ENCODE measurements at regions not wholly inside any gene's neighbourhood (a gene's known extent, or its start where the extent isn't known, plus 50 kb on each side); places are given as distances from the start of the nearest gene placed in this dataset.
"Not testable (repeated sequence)": the region's sequence is repeated elsewhere in the genome, so short reads cannot be mapped to it uniquely, and the experiment has no call there.

DNA sequence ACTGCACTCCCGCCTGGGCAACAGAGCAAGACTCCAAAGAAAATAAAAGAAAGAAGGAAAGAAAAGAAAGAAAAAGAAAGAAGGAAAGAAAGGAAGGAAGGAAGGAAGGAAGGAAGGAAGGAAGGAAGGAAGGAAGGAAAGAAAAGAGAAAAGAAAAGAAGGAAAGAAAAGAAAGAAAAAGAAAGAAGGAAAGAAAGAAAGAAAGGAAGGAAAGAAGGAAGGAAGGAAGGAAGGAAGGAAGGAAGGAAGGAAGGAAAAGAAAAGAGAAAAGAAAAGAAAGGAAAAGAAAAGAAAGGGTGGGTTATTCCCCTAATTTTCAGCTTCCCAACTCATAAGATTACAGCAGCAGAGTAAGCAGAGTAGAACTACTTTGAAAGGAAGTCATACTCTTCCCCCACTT is 64.4 kb downstream of the TMEM200C start:
- DNase-seq (ENCODE audit: low read depth) = not testable (repeated sequence)

GRCh38 chr18:5828913-5829312 is 66.4 kb downstream of the TMEM200C start:
- DNase-seq (ENCODE audit: low read depth) = no peak

GRCh38 chr18:5825663-5826062 is 69.7 kb downstream of the TMEM200C start:
- DNase-seq (ENCODE audit: low read depth) = no peak

DNA sequence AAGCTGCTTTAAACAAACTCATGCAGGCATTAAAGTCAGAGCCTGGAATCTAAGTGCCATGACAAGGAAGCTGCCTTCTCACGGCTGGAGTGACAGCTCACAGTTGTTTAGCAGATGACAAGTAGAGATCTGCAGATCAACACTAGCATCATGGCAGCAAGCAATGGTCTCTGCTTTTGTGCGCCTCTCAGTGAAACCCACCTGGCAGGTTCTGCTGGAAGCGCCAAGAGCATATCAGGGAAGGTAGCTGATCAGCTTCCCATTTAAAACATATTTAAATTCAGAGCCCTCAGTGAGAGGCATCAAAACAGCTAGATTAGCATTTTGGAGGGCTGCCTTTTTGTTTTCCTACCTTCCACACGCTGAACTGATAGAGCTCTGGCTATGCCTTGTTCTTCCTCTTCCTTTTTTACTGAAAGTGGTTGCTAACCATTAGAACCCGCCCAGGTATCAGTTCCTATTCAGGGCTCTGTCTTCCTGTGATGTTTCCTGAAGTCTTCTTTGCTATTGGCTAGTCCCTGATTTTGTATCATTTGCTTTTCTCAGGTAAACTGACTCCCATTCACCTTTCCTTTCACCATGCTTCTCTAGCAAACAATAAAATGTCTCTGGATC is 70.8 kb downstream of the TMEM200C start:
- DNase-seq (ENCODE audit: low read depth) = no peak

DNA sequence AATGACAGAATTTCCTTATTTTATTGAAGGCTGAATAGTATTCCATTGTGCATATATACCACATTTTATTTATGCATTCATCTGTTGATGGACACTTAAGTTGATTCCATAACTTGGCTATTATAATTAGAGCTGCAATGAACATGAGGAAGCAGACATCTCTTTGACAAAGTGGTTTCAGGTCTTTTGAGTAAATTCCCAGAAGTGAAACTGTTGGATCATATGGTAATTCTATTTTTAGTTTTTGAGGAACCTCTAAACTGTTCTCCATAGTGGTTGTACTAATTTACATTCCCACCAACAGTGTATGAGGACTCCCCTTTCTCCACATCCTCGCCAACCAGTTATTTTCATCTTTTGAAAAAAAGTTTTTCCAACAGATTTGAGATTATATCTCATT is 77.5 kb downstream of the TMEM200C start:
- DNase-seq (ENCODE audit: low read depth) = no peak

DNA sequence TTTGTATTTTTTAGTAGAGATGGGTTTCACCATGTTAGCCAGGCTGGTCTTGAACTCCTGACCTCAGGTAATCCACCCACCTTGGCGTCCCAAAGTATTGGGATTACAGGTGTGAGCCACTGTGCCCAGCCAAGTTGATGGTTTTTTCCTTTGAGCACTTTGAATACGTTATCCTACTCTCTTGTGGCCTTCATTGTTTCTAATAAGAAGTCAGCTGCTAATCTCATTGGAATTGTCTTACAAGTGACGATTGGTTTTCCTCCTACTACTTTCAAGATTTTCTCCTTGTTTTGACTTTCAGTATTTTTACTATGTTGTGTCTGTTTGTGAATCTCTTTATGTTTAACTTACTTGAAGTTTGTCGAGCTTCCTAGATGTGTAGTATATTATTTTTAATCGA is 88.5 kb downstream of the TMEM200C start:
- no peak for DNase-seq (ENCODE audit: low read depth)

GRCh38 chr18:5787936-5788335 is 107.4 kb downstream of the TMEM200C start:
- no peak for DNase-seq (ENCODE audit: low read depth)

- no peak for DNase-seq (ENCODE audit: low read depth)
Measured at GRCh38 chr18:5779922-5780321, 115.4 kb downstream of the TMEM200C start.

DNA sequence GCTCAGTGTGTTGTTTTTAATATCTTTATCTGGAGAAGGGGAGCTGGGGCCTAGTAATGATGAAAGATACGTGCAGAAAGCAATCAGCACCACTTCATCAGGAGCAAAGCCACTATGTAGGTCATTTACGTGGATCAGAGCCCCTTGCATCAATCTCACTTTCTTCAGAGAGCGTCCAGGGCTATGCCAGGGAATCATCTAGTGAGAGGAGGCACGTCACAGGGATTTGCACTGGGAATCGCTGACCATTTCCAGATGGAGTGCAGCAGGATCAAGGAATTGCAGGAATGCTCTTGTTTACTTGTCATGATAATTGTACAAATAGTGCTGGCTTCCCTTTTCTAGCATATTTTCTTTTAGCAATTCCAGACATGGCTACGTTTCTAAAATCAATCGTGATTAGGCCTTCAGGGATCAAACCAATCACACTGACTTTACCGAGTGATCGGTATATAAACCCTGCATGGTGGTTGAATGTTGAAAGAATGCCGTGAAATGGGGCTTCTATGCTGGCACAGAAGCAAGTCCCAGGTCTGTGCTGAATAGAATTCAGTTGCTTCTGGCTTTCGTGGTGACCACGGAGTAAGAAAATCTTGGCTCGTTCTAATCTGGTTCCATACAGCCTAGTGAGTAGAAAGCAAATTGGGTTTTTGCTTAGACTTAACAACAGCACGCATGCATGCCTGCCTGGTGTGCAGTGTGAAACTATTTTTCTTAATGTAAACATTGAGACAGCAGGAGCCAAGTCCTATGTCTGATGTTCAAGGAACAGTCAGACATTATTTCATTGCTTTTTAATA is 122.8 kb downstream of the TMEM200C start:
- no peak for DNase-seq (ENCODE audit: low read depth)

- DNase-seq (ENCODE audit: low read depth) = no peak
Measured at GRCh38 chr18:5771343-5771742, 124.0 kb downstream of the TMEM200C start.

DNA sequence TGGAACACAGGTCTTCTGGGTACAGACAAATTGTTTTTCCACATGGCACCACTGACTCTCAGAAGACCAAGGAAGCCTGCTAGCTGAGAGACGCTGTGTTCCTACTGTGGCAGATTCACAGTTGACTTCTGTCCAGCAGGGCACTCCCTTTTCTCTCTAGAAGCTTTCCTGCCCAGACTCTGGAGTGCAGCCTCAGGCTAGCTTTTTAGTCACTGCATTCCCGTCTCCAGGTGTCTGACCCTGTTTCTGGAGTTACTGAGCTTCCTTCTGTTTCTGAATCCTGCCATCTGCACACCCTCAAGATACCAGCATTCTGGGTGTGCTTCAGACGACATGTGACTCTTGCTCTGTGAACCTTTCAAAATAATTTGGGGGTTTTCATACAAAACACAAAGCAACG is 125.1 kb downstream of the TMEM200C start:
- no peak for DNase-seq (ENCODE audit: low read depth)

DNA sequence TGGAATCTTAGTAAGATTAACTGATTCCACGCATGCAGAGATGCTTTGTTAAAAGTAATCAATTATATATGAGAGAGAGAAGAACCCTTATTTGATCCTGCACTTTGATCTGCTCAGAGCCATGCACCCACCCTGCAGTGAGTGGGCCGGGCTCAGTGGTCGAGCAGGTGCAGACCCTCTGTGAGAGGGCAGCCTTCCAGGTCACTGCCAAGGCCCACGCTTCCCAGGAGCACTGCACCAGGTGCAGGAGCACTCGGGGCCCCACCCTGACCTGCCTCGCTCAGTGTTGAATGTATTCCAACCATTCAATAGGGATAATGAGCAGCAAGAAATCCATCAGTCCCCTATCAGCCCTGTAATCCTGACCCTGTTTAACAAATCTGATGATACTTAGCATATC is 126.9 kb downstream of the TMEM200C start:
- DNase-seq (ENCODE audit: low read depth) = no peak

DNA sequence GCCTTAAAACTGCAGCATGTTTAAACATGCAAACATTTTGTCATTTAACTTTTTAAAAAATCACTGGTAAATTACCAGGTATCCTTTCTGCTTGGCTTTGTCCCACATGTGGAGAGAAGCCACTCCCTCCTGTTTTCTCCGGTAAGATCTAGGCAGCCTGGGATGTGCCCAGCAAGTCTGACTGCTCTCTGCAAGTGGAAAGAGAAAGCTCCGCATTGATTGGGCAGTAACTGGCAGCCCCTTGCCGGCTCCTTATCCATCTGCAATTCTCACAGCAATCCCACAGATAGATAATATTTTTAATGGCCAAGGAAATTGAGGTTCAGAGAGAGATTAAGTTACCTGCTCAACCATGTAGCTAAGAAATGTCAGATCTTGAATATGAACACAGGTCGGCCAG is 136.1 kb downstream of the TMEM200C start:
- DNase-seq (ENCODE audit: low read depth) = no peak

DNA sequence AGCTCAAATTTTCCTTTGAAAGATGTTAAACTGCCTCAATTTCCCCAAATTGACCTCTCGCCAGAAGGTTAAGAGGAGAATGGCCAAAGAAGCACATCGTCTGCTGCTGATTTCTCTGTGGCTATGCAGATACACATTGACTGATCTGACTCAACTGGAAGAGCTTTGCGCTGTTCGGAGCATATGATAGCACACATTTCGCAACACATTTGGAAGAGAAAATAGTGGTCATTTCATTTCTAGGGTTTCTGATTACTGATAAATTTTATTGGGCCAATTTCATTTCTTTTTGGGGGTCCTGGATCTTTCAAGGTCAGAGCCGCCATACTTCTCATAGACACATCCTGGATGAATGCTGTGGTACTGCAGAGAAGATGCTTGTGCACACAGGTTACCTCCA is 138.5 kb downstream of the TMEM200C start:
- no peak for DNase-seq (ENCODE audit: low read depth)

DNA sequence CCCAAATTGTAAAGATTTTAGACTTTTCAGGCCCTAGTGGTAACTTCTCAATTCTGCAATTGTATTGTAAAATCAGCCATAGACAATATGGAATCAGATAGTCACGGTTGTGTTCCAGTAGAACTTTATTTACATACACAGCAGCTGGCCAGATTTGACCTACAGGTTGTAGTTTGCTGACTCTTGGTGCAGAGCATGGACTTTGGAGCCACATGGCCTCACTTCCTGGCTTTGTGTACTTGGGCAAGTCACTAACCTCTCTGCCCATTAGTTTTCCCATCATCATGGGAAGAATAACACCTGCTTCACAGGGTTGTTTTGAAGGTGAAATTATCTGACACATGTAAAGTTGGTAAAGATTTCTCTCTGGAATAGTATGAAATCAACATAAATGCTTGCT is 147.6 kb downstream of the TMEM200C start:
- DNase-seq (ENCODE audit: low read depth) = no peak

DNA sequence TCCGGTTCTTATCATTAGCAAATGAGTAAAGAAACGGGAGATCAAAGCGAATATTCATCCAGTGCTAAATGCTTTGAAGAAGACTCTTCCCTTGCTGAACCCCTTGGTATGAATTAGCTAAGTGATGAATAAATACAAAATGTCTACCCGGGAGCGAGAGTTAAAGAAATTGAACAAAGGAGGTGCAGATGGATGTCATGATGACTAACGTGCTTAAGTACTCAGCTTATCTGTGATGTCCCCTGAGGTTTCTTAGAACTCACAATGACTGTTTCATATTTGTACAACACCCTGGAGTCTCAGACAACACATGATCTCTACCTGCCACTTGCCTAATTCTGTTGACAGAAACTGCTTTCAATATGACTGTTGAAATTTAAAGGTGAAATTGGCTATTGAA is 148.5 kb downstream of the TMEM200C start:
- no peak for DNase-seq (ENCODE audit: low read depth)

DNA sequence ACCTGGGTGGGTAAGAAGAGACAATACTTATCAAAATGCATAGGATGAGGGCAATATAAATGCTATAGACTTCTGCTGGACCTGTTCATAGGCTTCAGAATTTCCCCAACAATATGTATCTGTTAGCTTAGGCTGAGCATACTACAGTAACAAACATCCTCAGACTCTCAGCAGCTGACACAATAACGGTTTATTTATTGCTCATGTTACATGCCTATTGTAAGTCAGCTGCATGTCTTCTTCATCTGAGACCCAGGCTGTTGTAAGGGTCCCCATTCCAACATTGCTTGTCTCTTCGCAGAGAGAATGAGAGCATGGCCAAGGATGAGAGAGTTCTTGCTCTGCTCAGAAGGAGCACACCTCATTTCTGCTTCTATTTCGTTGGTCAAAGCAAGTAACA is 150.7 kb downstream of the TMEM200C start:
- no peak for DNase-seq (ENCODE audit: low read depth)

DNA sequence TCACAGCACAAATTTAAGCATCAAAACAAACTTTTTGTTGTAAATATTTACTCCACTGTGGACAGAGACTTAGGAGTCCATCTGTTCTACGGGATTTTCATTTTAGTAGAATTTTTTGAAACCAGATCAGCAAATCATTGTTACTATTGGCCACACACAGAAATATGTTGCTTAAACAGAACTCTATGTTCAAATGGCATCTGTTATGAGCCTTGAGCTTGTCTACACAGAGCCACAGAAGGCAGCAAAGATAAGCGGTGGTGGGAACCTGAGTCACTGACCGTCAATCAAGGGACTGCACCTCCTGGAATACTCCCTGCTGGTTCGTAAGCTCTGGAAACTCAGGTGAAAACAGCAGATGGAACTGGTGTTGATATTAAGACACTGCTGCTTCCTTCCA is 156.8 kb downstream of the TMEM200C start:
- no peak for DNase-seq (ENCODE audit: low read depth)

DNA sequence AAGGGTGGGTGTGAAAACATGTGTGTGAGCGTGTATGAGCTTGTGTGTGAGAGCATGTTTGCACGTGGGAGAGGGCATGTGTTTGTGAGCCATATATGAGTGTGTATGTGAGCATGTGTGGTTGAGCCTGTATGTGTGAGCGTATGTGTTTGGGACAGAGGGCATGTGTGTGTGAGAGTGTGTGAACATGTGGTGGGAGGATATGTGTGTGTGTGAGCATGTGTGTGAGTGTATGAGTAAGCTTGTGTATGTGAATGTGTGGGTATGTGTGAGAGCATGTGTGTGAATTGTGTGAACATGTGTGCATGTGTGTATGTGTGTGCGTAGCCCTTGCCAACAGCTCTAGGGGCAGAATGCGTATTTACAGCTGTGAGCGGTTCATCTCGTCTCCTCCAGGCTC is 163.0 kb downstream of the TMEM200C start:
- no peak for DNase-seq (ENCODE audit: low read depth)

DNA sequence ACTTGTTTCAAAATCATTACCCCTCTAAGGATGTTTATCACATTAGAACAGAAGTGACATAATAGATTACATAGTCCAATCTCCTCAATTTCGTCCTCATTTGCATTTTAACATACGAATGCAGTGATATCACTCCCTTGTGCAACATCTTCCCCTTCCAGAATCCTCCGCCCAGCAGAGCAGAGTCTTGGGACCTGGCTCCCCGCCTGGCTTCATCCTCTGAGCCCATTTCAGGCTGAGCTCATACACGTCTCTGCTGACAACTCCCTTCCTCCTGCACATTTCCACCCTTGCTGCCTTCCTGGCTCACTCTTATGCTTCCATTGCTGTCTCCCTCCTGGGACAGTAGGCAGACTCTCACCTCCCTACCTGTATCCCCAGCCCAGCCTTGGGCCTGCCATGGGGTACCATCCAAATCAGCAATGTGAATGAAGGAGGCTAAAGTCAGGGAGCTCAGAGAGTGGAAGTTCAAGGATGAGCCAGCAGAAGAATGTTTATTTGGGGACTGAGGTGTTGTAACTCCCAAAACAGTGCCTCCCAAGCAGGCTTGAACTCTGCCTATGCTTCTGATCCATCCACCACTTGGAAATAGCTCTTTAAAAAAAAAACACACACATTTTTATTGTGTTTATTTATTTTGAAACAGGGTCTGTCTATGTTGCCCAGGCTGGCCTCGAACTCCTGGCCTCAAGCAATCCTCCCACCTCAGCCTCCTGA is 165.2 kb downstream of the TMEM200C start:
- DNase-seq (ENCODE audit: low read depth) = no peak

DNA sequence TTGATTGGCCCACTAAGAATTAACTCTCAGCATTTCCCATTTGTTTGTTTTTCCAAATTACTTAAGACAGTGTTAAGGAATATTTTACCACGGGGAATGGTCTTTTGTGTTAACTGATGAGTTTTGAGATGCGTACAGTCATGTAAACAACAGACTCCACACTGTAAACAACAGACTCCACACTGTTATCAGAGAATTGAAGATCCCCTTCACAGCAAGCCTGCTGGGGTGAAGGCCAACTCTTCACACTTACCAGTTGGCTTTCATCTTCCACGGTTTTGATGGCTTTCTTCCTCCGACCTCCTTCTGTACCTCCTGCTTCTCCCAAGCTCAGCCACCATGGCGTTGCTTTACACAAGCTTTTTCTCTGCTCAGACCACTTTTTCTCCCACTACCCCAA is 166.8 kb downstream of the TMEM200C start:
- DNase-seq (ENCODE audit: low read depth) = no peak

DNA sequence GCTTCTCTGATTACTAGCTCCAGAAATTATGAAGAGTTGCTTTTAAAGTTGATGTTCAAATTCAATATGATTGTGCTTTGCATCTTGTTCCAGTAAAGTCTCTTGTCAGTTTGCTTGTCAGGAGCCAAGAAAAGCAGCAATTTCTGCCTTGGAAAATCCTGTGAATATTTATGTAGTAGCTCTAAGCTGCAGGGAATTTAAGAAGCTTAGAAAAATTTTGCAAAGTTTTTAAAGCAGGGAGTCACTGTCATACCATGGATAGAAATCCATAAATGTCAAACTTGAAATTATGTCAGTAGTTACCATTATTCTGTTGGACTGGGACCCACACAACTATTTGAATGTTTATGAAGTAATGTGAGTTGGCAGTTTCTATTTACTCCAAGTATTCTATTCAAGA is 169.3 kb downstream of the TMEM200C start:
- DNase-seq (ENCODE audit: low read depth) = no peak

DNA sequence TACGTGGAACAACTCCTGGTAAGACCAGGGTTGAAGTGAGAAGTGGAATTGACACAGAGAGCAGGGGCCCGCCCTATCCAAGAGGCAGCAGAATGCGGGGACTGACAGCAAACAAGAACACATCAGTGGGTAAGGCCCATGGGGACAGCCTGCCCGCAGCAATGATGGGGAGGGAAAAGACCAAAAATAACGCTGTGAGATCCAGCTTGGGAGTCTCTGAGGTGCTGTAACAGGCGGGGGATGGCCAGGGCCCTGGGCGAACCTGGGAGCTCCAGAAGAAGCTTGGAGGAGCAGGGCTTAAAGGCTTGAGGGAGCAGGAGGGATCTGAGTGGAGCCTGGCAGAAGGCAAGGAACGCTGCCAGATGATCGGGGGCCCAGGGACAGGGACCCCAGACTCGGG is 173.4 kb downstream of the TMEM200C start:
- no peak for DNase-seq (ENCODE audit: low read depth)

Data from activated T-cell treated with anti-CD3 and anti-CD28 coated beads for 24 hours (primary cell).